HG03442 (cell line): ENCODE measurements at regions not wholly inside any gene's neighbourhood (a gene's known extent, or its start where the extent isn't known, plus 50 kb on each side); places are given as distances from the start of the nearest gene placed in this dataset.

Source experiments
- ATAC-seq: cut with Tn5 transposase; IDR thresholded peaks from one replicate; pipeline ENCODE4 v1.9.1; 2021; ENCODE audit warnings: mild to moderate bottlenecking, moderate library complexity; ENCODE audit not compliant: unreplicated experiment

- no peak for ATAC-seq
Observed at GRCh38 chr9:79357194-79357593, 214.6 kb upstream of the TLE4 start.

- no peak for ATAC-seq
Observed at GRCh38 chr9:79357616-79358015, 214.1 kb upstream of the TLE4 start.

GRCh38 chr9:79360387-79361347, 211.1 kb upstream of the TLE4 start:
- ATAC-seq, result no peak

- ATAC-seq, result no peak
Observed at GRCh38 chr9:79362100-79363081, 209.4 kb upstream of the TLE4 start.

GRCh38 chr9:79369676-79370075, 202.1 kb upstream of the TLE4 start:
- ATAC-seq, result no peak

- ATAC-seq, result no peak
Observed at GRCh38 chr9:79371301-79371700, 200.5 kb upstream of the TLE4 start.

GRCh38 chr9:79371948-79372555, 199.7 kb upstream of the TLE4 start:
- ATAC-seq, result no peak

- no peak for ATAC-seq
Observed at GRCh38 chr9:79377339-79377855, 194.4 kb upstream of the TLE4 start.

GRCh38 chr9:79378107-79378506, 193.7 kb upstream of the TLE4 start:
- ATAC-seq, result no peak

GRCh38 chr9:79382044-79382443, 189.7 kb upstream of the TLE4 start:
- no peak for ATAC-seq

- no peak for ATAC-seq
Observed at GRCh38 chr9:79382458-79382857, 189.3 kb upstream of the TLE4 start.

GRCh38 chr9:79383096-79383495, 188.7 kb upstream of the TLE4 start:
- ATAC-seq, result no peak

GRCh38 chr9:79384091-79384490, 187.7 kb upstream of the TLE4 start:
- no peak for ATAC-seq

GRCh38 chr9:79384501-79384900, 187.3 kb upstream of the TLE4 start:
- no peak for ATAC-seq

GRCh38 chr9:79387101-79387835, 184.5 kb upstream of the TLE4 start:
- no peak for ATAC-seq

GRCh38 chr9:79390077-79390698, 181.6 kb upstream of the TLE4 start:
- ATAC-seq, result no peak

GRCh38 chr9:79390781-79391770, 180.7 kb upstream of the TLE4 start:
- ATAC-seq, result no peak

GRCh38 chr9:79395228-79395627, 176.5 kb upstream of the TLE4 start:
- no peak for ATAC-seq

GRCh38 chr9:79395755-79396154, 176.0 kb upstream of the TLE4 start:
- ATAC-seq, result no peak
